ENCODE measurements at regions not wholly inside any gene's neighbourhood (a gene's known extent, or its start where the extent isn't known, plus 50 kb on each side); places are given as distances from the start of the nearest gene placed in this dataset.

DNA sequence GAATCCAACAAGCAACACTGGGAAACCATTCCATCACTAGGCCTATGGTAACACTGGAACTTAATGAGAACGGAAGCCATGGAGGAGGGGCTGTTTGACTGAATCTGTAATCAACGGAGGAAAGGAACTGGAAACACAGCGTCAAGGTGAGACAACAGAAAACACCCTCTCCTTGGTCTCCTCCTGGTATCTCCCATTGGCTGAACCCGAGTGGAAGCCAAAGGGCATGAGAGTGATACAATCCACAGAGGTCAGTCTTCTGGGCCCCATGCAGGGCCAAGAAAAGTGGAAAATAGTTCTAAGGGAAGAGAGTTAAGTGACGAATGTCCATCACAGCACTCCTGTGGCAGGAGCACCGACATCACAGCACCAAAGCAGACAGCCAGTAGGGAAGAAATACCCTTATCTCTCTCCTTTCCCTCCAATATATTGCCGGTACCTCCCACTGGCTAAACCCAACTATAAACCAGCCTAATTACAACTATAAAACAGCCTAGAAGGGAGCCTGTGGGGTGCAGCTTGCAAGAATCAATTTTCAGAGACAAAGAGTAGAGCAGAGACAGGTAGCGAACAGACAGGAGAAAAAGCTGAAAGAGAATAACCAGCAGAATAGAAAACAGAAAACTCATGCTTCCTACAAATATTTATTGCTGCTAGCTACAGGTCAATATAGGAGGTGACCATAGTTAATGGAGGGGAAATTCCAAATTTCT, 107.4 kb upstream of the IFNE start:
- TF ChIP-seq POLR2A (IDR thresholded peaks at IDR 0.05; ENCODE audit: low read length): no peak
- no peak for TF ChIP-seq GATA1 (IDR thresholded peaks at IDR 0.05; ENCODE audit: low read depth, low read length)

Data from erythroblast (primary cell).